Common myeloid progenitor, CD34-positive (primary cell): ENCODE measurements at regions not wholly inside any gene's neighbourhood (a gene's known extent, or its start where the extent isn't known, plus 50 kb on each side); places are given as distances from the start of the nearest gene placed in this dataset.

Experiments
- CTCF ChIA-PET: fragments of 350-600 bp; sonication (Branson Sonifier 250); formaldehyde crosslinking; loops from one replicate; lab custom pipeline; 2021; ENCODE audit warnings: antibody characterized with exemption; lab: Charles Lee
- POLR2A ChIA-PET: fragments of 350-600 bp; sonication (Branson Sonifier 250); formaldehyde crosslinking; loops from one replicate; lab custom pipeline; 2021; ENCODE audit warnings: antibody characterized with exemption; lab: Charles Lee
- DNase-seq, 3 donors: peaks; one replicate each; pipeline versions ENCODE4 v3.0.0 to v3.0.0-alpha.2; 2013
- H3K27ac ChIP-seq, 2 experiments: 1 replicate in 1 of 2; 2 replicates in 1 of 2; pipeline ENCODE4 v1.7.0; 2013; ENCODE audit warnings: inconsistent platforms in 2 of 2, low read length in 2 of 2, mild to moderate bottlenecking in 2 of 2, low read depth in 1 of 2, moderate library complexity in 1 of 2; ENCODE audit not compliant: severe bottlenecking in 2 of 2, insufficient read depth in 1 of 2, poor library complexity in 1 of 2
- H3K27me3 ChIP-seq, 5 experiments: replicated peaks in 2 of 5; 1 replicate in 3 of 5; 2 replicates in 2 of 5; pipeline versions ENCODE4 v1.6.1 to v1.7.0; 2013; ENCODE audit warnings: low read length in 4 of 5, mild to moderate bottlenecking in 2 of 5, moderate library complexity in 2 of 5, inconsistent platforms in 1 of 5; ENCODE audit not compliant: insufficient read depth in 5 of 5, control insufficient read depth in 4 of 5
- H3K36me3 ChIP-seq, 4 experiments: 1 replicate in 2 of 4; 2 replicates in 2 of 4; pipeline versions ENCODE4 v1.6.1 to v1.7.0; 2013; ENCODE audit warnings: low read length in 3 of 4, control low read depth in 1 of 4, mild to moderate bottlenecking in 1 of 4; ENCODE audit not compliant: control insufficient read depth in 4 of 4, insufficient read depth in 4 of 4
- H3K4me1 ChIP-seq, 4 experiments: 1 replicate in 3 of 4; 2 replicates in 1 of 4; pipeline versions ENCODE4 v1.6.1 to v1.7.1; 2013; ENCODE audit warnings: low read length in 3 of 4, mild to moderate bottlenecking in 3 of 4, control low read depth in 1 of 4, inconsistent platforms in 1 of 4, moderate library complexity in 1 of 4; ENCODE audit not compliant: control insufficient read depth in 4 of 4, insufficient read depth in 4 of 4; ENCODE audit errors: control extremely low read depth in 1 of 4
- H3K4me3 ChIP-seq, 7 experiments: 1 replicate in 4 of 7; 2 replicates in 3 of 7; pipeline versions ENCODE4 v1.5.1 to v1.7.0; 2013; ENCODE audit warnings: mild to moderate bottlenecking in 7 of 7, low read length in 6 of 7, moderate library complexity in 6 of 7, inconsistent platforms in 2 of 7, low read depth in 2 of 7, control low read depth in 1 of 7; ENCODE audit not compliant: insufficient read depth in 4 of 7, control insufficient read depth in 1 of 7; ENCODE audit errors: extremely low read depth in 1 of 7
- H3K9me3 ChIP-seq, 5 experiments: 1 replicate in 4 of 5; 2 replicates in 1 of 5; pipeline versions ENCODE4 v1.6.1 to v1.7.1; 2013; ENCODE audit warnings: low read length in 4 of 5, mild to moderate bottlenecking in 2 of 5, inconsistent platforms in 1 of 5, low read depth in 1 of 5, moderate library complexity in 1 of 5; ENCODE audit not compliant: control insufficient read depth in 4 of 5, insufficient read depth in 2 of 5; ENCODE audit errors: control extremely low read depth in 1 of 5
- WGBS: methylation state at CpG from one replicate; pipeline ENCODE4 v1.1.5; 2013; ENCODE audit not compliant: insufficient coverage; 5-methylcytosine and 5-hydroxymethylcytosine counted together

GRCh38 chr1:187819086-187819485, 990.3 kb downstream of the PLA2G4A start:
- ChIA-PET POLR2A (no interaction called here), CTCF (no interaction called here)
- H3K9me3 ChIP-seq, result peaks cover 0 to 7% (median 0%) of the 10 kb centered on the region in 5 experiments
- H3K27me3 ChIP-seq, result no peaks in the 10 kb centered on the region
- no peaks in the 10 kb centered on the region for H3K4me1 ChIP-seq
- WGBS, result 63% methylated on average over 3 of the region's 5 CpGs
- H3K27ac ChIP-seq, result no peak overlapping the region
- DNase-seq, result no peak
- no peak overlapping the region for H3K4me3 ChIP-seq
- H3K36me3 ChIP-seq, result no peaks in the 10 kb centered on the region

GRCh38 chr1:187836557-187836956, 1007.8 kb downstream of the PLA2G4A start:
- 98% methylated on average over 9 of the region's 12 CpGs for WGBS
- ChIA-PET POLR2A (no interaction called here), CTCF (no interaction called here)
- Histone ChIP-seq H3K27me3 (no peaks in the 10 kb centered on the region), H3K4me3 (no peak overlapping the region), H3K4me1 (no peaks in the 10 kb centered on the region), H3K9me3 (no peaks in the 10 kb centered on the region), H3K36me3 (no peaks in the 10 kb centered on the region), H3K27ac (no peak overlapping the region)
- no peak for DNase-seq

- peaks cover 0 to 3% (median 0%) of the 10 kb centered on the region in 5 experiments for H3K9me3 ChIP-seq
- CTCF ChIA-PET, result no interaction called here
- H3K4me3 ChIP-seq, result no peak overlapping the region
- no peaks in the 10 kb centered on the region for H3K4me1 ChIP-seq
- no peak overlapping the region for H3K27ac ChIP-seq
- POLR2A ChIA-PET, result no interaction called here
- no peaks in the 10 kb centered on the region for H3K27me3 ChIP-seq
- no peak for DNase-seq
- no CpG with 5 or more reads among the region's 2 CpGs for WGBS
- H3K36me3 ChIP-seq, result no peaks in the 10 kb centered on the region
These were observed 1009.0 kb downstream of the PLA2G4A start for GRCh38 chr1:187837787-187838186.

- ChIA-PET POLR2A (no interaction called here), CTCF (no interaction called here)
- DNase-seq, result no peak
- Histone ChIP-seq H3K4me3 (no peak overlapping the region), H3K27me3 (no peaks in the 10 kb centered on the region), H3K4me1 (no peaks in the 10 kb centered on the region), H3K9me3 (peaks cover 0 to 4% (median 0%) of the 10 kb centered on the region in 5 experiments), H3K36me3 (no peaks in the 10 kb centered on the region), H3K27ac (no peak overlapping the region)
- 95% methylated on average over 3 of the region's 7 CpGs for WGBS
These were observed 1009.9 kb downstream of the PLA2G4A start for GRCh38 chr1:187838335-187839293.

GRCh38 chr1:187839873-187840272, 1011.1 kb downstream of the PLA2G4A start:
- CTCF ChIA-PET, result interaction anchor here (1.0 kb wide), 1 partner anchor 18 kb away, joined by 3 read pairs; no protein-coding TSS in a partner anchor
- Histone ChIP-seq H3K4me1 (no peaks in the 10 kb centered on the region), H3K4me3 (no peak overlapping the region), H3K36me3 (no peaks in the 10 kb centered on the region), H3K9me3 (peaks cover 0 to 4% (median 0%) of the 10 kb centered on the region in 5 experiments), H3K27me3 (no peaks in the 10 kb centered on the region), H3K27ac (no peak overlapping the region)
- 80% methylated on average over 1 of the region's 2 CpGs for WGBS
- POLR2A ChIA-PET, result interaction anchor here (0.6 kb wide), 1 partner anchor 1110 kb away, joined by 3 read pairs; no protein-coding TSS in a partner anchor
- DNase-seq, result no peak

- H3K36me3 ChIP-seq, result no peaks in the 10 kb centered on the region
- CTCF ChIA-PET, result no interaction called here
- no peak overlapping the region for H3K27ac ChIP-seq
- H3K4me1 ChIP-seq, result no peaks in the 10 kb centered on the region
- WGBS, result no CpG with 5 or more reads among the region's 1 CpG
- POLR2A ChIA-PET, result interaction anchor here (0.6 kb wide), 1 partner anchor 1110 kb away, joined by 3 read pairs; no protein-coding TSS in a partner anchor
- peaks cover 0 to 4% (median 0%) of the 10 kb centered on the region in 5 experiments for H3K9me3 ChIP-seq
- H3K27me3 ChIP-seq, result no peaks in the 10 kb centered on the region
- no peak for DNase-seq
- H3K4me3 ChIP-seq, result no peak overlapping the region
These were observed 1011.8 kb downstream of the PLA2G4A start for GRCh38 chr1:187840557-187840956.
